Mesenteric fat pad (tissue), 1 donor: ENCODE measurements at regions not wholly inside any gene's neighbourhood (a gene's known extent, or its start where the extent isn't known, plus 50 kb on each side); places are given as distances from the start of the nearest gene placed in this dataset.
"Not testable (repeated sequence)": the region's sequence is repeated elsewhere in the genome, so short reads cannot be mapped to it uniquely, and the experiment has no call there.

ENCODE experiments used
- DNase-seq: peaks from one replicate; pipeline ENCODE4 v3.0.0-alpha.2; 2020; ENCODE audit warnings: low spot score
- donor health status: DM: yes; HTN: yes; CAD: no.

DNA sequence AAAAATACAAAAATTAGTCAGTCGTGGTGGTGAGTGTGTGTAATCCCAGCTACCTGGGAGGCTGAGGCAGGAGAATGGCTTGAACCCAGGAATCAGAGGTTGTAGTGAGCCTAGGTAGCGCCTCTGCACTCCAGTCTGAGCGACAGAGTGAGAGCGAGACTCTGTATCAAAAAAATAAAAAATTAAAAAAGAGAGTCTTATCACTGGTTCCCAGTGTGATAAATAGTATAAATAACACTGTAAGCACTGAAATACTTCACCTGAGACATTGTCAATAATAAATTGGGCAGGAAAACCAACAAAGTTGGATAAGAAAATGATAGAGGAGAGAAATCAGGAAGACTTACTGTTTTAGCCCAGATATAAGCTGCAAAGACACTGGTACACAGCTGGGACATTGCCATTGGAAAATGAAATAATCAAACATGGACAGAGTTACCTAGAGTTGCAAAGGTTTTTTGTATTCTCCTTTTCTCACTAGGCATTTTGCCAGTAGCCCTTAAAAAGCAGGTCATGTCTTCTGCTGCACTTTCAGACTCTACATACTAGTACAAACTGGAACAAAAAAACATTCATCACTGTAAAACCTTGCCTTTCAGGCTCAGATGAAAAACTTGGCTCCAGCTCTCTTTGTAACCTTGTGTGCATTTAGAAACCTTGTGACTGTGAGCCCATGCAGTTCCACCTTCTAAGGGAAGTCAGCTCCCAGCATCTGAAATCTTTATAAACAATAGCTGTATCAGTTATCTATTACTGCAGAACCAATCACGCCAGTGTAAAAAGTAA is 55.0 kb upstream of the PPP1R2C start:
- DNase-seq: no peak

DNA sequence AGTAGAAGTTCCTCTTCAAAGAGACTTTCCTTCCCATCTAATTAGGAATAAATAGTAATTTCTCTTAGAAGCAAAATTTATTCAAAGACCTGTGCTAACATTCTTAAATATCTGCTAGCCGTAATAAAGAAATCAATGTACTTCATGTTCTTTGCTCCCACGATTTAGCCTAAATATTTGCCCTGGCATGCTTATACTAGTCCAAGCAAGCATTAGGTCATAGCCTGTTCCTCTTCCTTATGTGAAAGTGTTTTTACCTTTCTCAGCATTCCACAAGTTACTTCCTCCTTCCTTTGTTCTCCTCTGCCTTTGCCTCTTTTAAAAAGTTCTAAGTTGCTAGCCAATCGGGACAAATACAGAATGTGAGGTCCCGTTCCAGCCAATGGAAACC is 55.6 kb upstream of the PPP1R2C start:
- DNase-seq: not testable (repeated sequence)

DNA sequence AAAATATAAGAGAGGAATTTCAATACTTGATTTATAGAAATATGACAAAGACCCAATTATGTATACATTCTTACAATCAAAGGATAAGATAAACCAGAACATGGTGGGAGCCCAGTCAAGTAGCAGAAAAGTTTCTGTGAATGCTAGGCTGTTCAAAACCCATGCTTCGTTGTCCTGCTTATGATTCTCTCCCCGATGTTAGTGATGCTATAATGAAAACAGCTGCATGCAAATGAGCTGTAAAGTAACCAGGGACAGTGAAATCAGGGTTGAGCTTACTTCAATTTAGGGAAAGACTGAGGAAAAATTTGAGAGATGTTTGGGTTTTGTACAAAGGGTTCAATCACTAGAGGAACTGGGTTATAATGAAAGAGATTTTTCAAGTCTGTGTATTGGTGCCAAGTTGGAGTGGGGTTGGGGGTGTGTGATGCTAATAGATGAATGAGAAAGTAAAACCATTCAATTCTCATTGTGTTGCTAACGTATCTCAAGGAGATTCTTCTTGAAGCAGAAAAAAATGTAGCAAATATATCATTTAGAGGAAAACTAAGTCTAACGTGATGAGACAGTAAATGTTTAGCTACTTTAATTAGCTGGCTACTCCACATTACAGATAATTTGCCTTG is 59.3 kb upstream of the PPP1R2C start:
- DNase-seq: no peak

DNA sequence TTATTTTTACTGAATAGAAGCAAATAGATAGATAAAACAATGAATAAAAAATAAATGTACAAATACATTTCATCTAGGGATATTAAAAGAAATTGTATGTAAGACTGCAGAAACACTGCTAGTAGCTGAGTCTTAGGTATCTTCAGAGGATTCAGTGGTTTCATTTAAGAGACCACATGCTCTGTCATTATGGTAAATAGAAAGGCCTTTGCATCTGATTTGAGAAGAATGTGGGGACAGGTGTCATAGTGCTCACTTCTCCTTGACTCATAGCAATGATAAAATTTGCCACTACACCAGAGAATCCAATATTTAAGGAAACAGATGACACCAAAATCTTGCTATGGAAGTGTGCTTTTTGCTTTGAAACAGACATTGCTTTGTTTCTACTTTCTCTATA is 59.8 kb upstream of the PPP1R2C start:
- no peak for DNase-seq

DNA sequence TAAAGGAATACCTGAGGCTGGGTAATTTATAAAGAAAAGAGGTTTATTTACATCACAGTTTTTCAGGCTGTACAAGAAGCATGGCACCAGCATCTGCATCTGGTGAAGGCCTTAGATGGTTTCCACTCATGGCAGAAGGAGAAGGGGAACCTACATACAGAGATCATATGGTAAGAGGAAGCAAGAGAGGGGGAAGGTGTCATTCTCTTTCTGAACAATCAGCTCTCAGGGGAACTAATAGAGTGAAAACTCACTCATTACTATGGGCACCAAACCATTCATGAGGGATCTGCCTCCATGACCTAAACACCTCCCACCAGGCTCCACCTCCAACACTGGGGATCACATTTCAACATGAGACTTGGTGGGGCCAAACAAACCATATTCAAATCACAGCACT is 61.7 kb upstream of the PPP1R2C start:
- DNase-seq: no peak

DNA sequence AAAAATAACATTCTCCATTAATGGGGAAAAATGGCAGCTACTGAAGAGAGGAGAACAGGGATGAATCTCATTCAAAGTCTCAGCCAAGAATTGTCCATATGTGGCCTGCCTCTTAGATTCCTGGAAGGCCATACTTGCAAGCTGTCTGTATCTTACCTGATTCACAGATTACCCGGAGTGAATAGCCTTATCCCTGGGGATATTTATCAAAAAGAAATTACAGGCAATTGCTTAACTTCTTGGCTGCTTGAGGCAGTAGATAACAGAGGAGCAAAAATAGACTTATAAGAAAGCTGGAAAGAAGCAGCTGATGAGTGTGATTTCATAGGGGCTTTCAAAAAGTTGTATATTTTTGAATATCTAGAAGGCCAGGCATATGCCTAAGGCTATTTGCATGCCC is 68.8 kb upstream of the PPP1R2C start:
- no peak for DNase-seq

DNA sequence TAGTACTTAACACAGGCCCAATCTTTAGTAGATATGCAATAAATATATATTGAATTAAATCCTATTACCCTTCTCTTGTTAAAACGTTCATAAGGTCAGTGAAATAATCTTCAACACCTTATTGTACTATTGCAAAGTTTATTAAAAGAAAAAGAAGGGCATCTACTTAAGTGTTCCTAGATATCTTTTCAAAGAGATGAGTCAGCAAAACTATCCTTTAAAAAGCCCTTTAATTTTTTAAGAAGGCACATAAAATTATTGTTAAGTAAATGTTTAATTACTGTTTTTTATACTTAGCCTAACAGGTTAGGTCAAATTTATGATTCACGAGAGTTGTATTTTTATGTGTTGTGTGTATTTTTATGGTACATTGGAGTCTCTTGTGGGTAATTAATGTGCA is 77.3 kb upstream of the PPP1R2C start:
- DNase-seq: no peak

DNA sequence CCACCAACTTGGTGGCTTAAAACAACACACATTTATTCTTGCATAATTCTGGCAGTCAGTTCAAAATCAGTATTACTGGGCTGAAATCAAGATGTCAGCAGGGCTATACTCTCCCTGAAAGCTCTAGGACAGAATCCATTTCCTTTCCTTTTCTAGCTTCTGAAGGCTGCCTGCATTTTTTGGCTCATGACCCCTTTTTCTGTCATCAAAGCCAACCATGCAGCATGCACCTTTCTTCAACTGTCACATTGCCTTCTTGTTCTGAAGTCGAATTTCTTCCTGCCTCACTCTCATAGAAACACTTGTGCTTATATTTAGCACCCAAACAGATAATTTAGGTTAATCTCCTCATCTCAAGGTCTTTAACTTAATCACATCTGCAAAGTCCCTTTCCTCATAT is 79.8 kb upstream of the PPP1R2C start:
- no peak for DNase-seq

DNA sequence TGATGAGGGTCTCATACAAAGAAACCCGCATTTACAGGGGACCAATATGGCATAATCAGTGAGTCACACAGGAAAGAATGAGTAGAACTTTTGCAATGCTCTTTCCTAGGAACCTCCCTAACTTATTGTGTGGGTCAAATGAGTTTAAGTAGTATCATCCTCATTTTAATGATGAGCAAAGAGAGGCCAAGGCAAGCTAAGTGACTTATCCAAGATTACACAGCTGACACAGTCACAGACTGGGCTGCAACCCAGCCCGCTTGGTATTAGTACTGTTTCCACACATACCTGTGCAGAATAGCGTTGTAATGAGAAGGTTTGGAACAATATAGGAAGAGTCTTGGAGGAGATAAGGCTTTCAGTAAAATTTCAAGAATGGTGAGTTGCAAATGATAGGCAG is 91.0 kb upstream of the PPP1R2C start:
- no peak for DNase-seq

DNA sequence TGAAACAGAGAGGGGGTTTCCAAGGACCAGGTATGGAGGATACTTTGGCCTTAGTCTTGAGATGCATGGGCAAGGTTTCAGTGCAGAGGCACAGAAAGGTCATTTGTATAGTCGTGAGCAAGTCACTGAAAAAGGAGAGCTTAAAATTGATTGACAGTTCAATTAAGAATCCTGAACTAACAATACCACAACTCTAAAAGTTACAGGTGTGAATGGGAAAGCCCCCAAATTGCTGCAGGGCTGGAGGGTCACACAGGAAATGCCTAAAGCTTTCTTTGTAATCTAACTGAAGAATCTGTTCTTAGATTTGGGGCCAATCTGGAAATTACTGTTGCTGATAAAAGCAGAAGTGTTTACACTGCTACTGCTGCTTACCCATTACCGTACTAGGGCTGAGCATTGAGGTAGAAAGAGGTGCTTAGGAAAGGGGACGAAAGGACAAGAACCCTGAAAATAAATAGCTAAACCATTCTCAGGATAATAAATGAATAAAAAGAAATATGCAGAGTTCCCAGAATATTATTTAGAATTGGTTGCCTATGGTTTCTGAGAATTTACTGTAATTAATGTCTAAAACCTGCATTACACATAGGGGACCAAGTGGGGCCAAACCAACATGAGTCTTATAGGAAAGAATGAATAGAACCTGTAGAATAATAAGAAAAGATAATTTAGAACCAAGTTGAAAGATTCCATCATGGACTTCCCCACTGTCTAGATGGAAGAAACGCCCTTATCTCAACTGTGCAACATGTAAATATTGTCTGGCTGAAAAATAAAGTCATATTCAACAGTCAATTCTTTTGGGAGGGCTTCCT is 91.9 kb upstream of the PPP1R2C start:
- DNase-seq: no peak

DNA sequence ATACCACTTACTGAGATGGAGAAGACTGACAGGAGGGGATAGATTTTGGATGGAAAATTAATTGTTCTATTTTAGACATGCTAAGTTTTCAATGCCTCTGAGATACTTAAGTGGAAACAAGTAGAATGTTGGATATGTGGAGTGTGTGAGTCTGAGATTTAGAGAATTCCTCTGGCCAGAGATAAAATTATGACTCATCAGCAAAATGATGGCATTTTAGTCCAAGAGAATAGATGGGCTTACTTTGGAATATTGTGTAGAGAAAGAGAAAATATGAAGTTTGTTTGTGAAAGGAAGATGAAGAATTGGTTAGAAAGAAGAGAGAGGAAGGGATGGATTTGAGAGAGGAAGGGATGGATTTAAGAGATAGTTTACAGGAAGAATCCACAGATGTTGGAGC is 108.6 kb upstream of the PPP1R2C start:
- no peak for DNase-seq

DNA sequence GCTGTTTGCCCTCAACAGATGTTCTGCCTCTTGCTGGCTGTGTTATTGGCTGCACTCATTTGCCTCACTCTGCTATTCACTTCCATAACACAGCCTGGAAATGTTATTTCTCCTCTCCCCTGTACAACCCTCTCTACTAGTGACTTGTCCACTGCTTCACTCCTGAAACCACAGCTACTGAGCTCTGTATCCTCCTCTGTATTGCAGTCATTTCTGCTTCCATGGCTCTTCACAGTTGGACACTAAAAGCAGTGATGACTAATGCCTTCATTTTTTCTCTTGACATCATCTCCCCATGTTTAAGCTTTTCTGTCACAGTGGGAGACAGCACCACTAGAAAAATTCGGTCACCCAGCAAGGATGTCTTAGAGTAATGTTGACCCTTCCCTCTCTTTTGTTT is 123.0 kb upstream of the PPP1R2C start:
- no peak for DNase-seq

DNA sequence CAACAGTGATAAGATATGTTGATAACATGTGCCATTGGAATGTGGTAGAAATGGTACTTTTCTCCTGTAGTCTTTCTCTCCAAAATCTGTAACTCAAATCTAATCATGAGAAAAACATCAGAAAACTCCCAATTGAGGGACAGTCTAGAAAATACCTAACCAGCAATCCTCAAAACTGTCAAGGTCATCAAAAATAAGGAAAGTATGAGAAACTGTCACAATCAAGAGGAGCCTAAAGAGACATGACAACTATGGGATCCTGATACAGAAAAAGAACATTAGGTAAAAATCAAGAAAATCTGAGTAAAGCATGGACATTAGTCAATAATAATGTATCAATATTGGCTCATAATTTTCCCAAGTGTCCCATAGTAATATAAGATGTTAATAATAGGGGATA is 124.5 kb upstream of the PPP1R2C start:
- DNase-seq: no peak

DNA sequence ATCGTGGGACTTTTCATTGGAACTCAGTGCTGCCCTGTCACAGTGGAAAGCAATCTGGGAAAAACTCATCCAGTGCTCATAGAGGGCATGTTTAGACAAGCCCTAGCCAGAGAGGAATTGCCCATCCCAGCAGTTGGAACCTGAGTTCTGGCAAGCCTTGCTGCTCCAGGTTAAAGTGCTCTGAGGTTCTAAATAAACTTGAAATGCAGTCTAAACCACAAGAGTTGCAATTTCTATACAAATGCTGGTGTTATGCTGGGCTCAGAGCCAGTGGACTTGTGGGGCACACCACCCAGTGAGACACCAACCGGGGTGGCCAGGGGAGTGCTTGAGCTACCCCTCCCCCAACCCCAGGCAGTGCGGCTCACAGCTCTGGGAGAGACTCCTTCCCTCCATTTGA is 142.8 kb upstream of the PPP1R2C start:
- no peak for DNase-seq

DNA sequence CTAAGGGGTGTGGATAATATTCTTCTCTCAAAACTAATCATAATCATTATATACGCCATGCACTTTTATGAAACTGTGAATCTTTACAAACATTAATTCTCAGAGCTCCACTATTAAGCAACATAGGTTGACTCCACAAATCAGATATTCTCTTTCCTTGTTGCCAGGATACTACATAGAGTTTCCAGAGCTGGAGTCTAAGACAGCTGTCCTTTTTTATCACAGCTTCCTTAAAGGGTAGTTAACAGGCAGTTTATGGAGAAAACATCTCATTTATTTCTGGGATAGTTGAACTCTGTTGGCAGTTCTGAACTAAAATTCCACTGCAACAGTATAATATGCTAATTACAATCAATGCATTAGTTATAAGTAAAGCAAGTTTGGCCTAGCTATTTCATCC is 152.1 kb upstream of the PPP1R2C start:
- DNase-seq: no peak

DNA sequence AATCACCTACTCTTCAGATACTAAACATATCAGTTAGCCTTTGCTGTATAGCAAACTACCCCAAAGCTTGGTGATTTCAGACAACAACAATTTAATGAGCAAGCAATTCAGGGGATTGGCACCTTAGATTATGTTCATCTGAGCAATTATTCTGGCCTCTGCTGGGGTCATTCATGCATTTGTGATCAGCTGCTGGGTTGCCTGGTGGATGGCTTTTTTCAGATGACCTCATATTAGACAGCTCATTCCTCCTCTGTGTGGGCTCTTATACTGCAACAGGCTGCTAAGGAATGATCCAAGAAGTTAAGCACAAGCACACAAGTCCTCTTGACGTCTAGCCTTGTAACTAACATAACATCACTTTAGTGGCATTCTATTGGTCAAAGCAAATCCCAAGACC is 153.0 kb upstream of the PPP1R2C start:
- DNase-seq: no peak

DNA sequence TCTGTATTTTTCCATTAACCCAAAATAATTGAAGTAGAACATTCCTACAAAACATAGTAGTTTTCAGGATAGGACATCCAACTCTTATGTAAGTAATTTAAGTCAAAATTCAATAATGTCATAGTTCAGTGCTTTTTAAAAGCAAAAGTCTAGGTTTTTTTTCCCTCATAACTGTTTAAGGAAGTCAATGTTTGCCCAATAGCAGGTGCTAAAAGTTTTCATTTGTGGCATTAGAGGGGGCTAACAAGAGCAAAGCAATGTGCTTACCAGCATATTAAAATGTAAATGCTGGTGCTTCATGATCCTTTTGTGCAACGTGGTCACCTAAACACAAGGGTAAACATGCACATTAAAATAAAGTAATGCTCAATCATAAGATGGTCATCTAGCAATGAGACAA is 155.2 kb upstream of the PPP1R2C start:
- DNase-seq: no peak

DNA sequence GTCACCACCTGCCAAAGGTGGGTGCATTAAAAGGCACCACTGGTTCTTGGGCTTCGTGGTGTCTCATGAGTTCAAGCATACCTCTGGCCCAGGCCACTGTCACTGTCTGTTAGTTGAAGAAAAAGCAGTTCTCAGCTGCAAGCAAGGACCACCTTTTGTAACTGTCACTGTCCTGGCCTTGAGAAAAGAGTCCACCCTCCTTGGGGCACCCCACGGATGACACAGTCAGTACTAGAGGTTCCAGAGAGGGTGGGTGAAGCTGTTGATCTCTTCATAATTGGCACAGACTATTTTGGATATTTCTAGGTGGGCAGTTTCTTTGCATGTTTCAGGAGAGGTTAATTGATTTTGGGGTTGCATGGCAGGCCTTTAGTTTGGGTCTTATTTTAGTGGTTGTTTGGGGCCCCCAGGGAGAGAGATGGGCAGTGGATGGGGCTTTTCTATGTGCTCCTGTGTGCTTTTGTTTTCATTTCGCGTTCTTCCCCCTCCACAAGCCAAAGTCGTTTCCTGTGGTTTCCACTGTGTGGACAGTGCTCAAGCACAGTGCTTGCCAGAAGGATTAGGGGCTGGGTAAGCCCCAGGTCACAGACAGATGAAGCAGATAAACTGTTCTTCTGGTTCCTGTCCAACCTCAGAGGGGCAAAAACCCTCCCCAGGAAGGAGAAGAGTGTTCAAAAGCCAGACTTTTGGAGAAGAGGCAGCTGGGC is 156.2 kb upstream of the PPP1R2C start:
- DNase-seq: no peak

DNA sequence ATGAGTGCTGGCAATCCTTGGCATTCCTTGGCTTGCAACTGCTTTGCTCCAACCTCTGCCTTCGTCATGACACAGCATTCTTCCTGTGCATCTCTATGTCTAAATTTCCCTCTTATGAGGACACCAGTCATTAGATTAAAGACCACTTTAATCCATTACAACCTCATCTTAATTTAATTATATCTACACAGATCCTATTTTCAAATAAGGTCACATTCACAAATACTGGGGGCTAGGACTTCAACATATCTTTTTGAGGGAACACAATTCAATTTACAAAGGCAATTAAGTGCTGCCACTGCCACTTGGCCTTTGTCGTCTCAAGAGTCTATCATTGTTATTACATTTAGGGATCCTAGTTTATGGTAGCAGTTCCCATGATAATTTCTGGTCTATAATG is 163.7 kb upstream of the PPP1R2C start:
- no peak for DNase-seq

DNA sequence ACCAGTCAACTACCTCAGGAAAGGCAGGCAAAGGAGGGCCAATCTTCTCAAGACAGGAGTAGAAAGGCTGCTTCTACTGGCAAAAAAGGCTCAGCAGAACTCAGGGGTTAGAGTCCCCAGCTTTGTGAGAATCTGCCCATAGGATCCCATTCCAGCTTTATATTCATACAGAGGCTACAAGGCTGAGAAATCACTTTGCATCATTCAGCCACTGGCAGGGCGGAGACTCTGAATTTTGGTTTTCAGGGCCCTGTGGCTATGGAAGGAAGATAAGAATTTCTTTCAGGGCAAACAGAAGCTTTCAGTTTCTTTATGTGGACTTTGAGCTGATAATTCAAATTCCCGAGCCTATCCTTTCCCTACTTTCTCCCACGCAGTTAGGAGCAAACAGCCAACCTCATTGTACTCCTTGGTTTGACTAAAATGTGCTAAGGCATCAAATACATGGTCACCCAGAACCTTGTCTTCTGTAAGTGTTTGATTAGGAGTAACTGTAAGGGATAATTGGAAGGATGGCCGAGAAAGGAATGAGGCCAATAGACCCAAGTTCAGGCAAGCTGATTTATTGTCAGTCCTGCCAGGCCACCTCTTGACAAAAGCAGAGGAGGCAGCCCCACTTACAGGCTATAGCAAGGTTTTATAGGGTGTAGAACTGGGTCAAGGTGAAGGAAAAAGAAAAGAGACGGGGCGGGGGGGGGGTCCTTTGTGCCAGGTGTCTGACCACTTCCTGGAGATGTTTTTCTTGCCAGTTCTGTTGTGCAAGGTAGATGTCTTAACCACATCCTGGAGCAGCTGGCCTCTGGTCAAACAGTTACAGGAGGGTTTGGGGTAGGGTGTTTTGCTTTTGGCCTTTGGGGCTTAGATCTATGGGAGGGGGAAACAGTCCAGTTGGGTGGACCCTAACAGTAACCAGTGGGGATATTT is 165.3 kb upstream of the PPP1R2C start:
- no peak for DNase-seq
